ENCODE measurements at regions not wholly inside any gene's neighbourhood (a gene's known extent, or its start where the extent isn't known, plus 50 kb on each side); places are given as distances from the start of the nearest gene placed in this dataset.

- no peaks in the 10 kb centered on the region for H3K9me3 ChIP-seq
- H3K4me1 ChIP-seq (ENCODE audit: insufficient read depth), result no peaks in the 10 kb centered on the region
- H3K4me3 ChIP-seq, result no peak overlapping the region
- 53 to 58% (median 54%) methylated on average over 3 of the region's 3 CpGs for WGBS, 3 donors
- no peaks in the 10 kb centered on the region for H3K27me3 ChIP-seq
- no peak for TF ChIP-seq POLR2A (IDR thresholded peaks at IDR 0.05)
- no peak for TF ChIP-seq CTCF (IDR thresholded peaks at IDR 0.05)
- TF ChIP-seq EP300 (IDR thresholded peaks at IDR 0.05), result no peak
- no peak overlapping the region for H3K27ac ChIP-seq
- no peaks in the 10 kb centered on the region for H3K36me3 ChIP-seq
- DNase-seq, result no peak
- intact Hi-C loops (cut with DNase I), result no loop called here
Measured at GRCh38 chr6:27101824-27102223, 145.7 kb upstream of the PRSS16 start.

- intact Hi-C loops (cut with DNase I), result no loop called here
- no peak for DNase-seq
- TF ChIP-seq POLR2A (IDR thresholded peaks at IDR 0.05), result no peak
- TF ChIP-seq CTCF (IDR thresholded peaks at IDR 0.05), result no peak
- no peak for TF ChIP-seq EP300 (IDR thresholded peaks at IDR 0.05)
- Histone ChIP-seq H3K27ac (no peak overlapping the region), H3K4me3 (no peak overlapping the region), H3K27me3 (no peaks in the 10 kb centered on the region), H3K4me1 (ENCODE audit: insufficient read depth) (no peaks in the 10 kb centered on the region), H3K9me3 (no peaks in the 10 kb centered on the region), H3K36me3 (no peaks in the 10 kb centered on the region)
- 68 to 72% (median 71%) methylated on average over 3 of the region's 3 CpGs for WGBS, 3 donors
Measured at GRCh38 chr6:27106382-27106781, 141.1 kb upstream of the PRSS16 start.

- 68 to 76% (median 74%) methylated on average over 2 of the region's 2 CpGs for WGBS, 3 donors
- H3K4me1 ChIP-seq (ENCODE audit: insufficient read depth), result no peaks in the 10 kb centered on the region
Measured at GRCh38 chr6:27111743-27112142, 135.8 kb upstream of the PRSS16 start.

GRCh38 chr6:27112974-27113373 is 134.5 kb upstream of the PRSS16 start:
- 72 to 100% (median 86%) methylated on average over 2 of the region's 2 CpGs for WGBS, 3 donors
- no peak overlapping the region for H3K27ac ChIP-seq
- H3K9me3 ChIP-seq, result no peaks in the 10 kb centered on the region
- H3K36me3 ChIP-seq, result no peaks in the 10 kb centered on the region
- H3K4me1 ChIP-seq (ENCODE audit: insufficient read depth), result no peaks in the 10 kb centered on the region
- TF ChIP-seq POLR2A (IDR thresholded peaks at IDR 0.05) (no peak), CTCF (IDR thresholded peaks at IDR 0.05) (no peak), EP300 (IDR thresholded peaks at IDR 0.05) (no peak)
- intact Hi-C loops (cut with DNase I), result no loop called here
- no peak overlapping the region for H3K4me3 ChIP-seq
- H3K27me3 ChIP-seq, result no peaks in the 10 kb centered on the region
- DNase-seq, result no peak

More at GRCh38 chr6:27111743-27112142, 135.8 kb upstream of the PRSS16 start:
- H3K36me3 ChIP-seq, result no peaks in the 10 kb centered on the region
- intact Hi-C loops (cut with DNase I), result no loop called here
- no peak overlapping the region for H3K4me3 ChIP-seq
- TF ChIP-seq EP300 (IDR thresholded peaks at IDR 0.05), result no peak
- no peak for TF ChIP-seq POLR2A (IDR thresholded peaks at IDR 0.05)
- no peak for TF ChIP-seq CTCF (IDR thresholded peaks at IDR 0.05)
- H3K9me3 ChIP-seq, result no peaks in the 10 kb centered on the region
- no peaks in the 10 kb centered on the region for H3K27me3 ChIP-seq
- no peak for DNase-seq
- no peak overlapping the region for H3K27ac ChIP-seq

- Histone ChIP-seq H3K27ac (no peak overlapping the region), H3K36me3 (no peaks in the 10 kb centered on the region), H3K9me3 (no peaks in the 10 kb centered on the region), H3K27me3 (no peaks in the 10 kb centered on the region), H3K4me1 (ENCODE audit: insufficient read depth) (no peaks in the 10 kb centered on the region), H3K4me3 (no peak overlapping the region)
- TF ChIP-seq CTCF (IDR thresholded peaks at IDR 0.05) (no peak), EP300 (IDR thresholded peaks at IDR 0.05) (no peak), POLR2A (IDR thresholded peaks at IDR 0.05) (no peak)
- no peak for DNase-seq
- intact Hi-C loops (cut with DNase I), result no loop called here
- 78 to 87% (median 87%) methylated on average over 1 of the region's 1 CpG for WGBS, 3 donors
Measured at GRCh38 chr6:27119329-27119728, 128.2 kb upstream of the PRSS16 start.

All from ovary (tissue), 7 donors.